HEK293 (cell line): ENCODE measurements at regions not wholly inside any gene's neighbourhood (a gene's known extent, or its start where the extent isn't known, plus 50 kb on each side); places are given as distances from the start of the nearest gene placed in this dataset.

Experiments
- CTCF ChIA-PET: fragments of 350-600 bp; formaldehyde crosslinking; extraction: SDS; loops from one replicate; lab custom pipeline; 2021; ENCODE audit warnings: antibody characterized with exemption; lab: Yijun Ruan, JAX
- POLR2A ChIA-PET: fragments of 300-600 bp; formaldehyde crosslinking; extraction: SDS; loops from one replicate; lab custom pipeline; 2020; ENCODE audit warnings: antibody characterized with exemption, inconsistent platforms; lab: Yijun Ruan, JAX
- H3K27ac ChIP-seq: fragments of 200-500 bp; sonication (Bioruptor generic); 2 replicates; pipeline ENCODE4 v1.5.1; 2014; ENCODE audit warnings: low read depth, low read length, control low read depth, inconsistent platforms; ENCODE audit errors: extremely low read depth
- H3K36me3 ChIP-seq, 2 experiments: fragments of 200-500 bp in 1 of 2; sonication (Bioruptor generic) in 1 of 2; 1 replicate in 1 of 2; 2 replicates in 1 of 2; pipeline ENCODE4 v1.5.1; 2014 to 2017; ENCODE audit warnings: inconsistent platforms in 2 of 2, low read length in 2 of 2; ENCODE audit not compliant: control insufficient read depth in 2 of 2, insufficient read depth in 1 of 2
- H3K4me1 ChIP-seq: fragments of 200-500 bp; sonication (Bioruptor generic); 2 replicates; pipeline ENCODE4 v1.5.1; 2014; ENCODE audit warnings: mild to moderate bottlenecking, low read length, inconsistent platforms; ENCODE audit not compliant: control insufficient read depth, insufficient read depth
- H3K4me3 ChIP-seq: 2 replicates; pipeline ENCODE4 v1.5.1; 2011; ENCODE audit warnings: low read depth, mild to moderate bottlenecking, control low read depth, low read length, moderate library complexity
- H3K9me3 ChIP-seq: fragments of 200-500 bp; sonication (Bioruptor generic); 2 replicates; pipeline ENCODE4 v1.5.1; 2014; ENCODE audit warnings: low read depth, low read length, inconsistent platforms; ENCODE audit not compliant: control insufficient read depth, insufficient read depth
- BCL11A ChIP-seq: fragments of 450-650 bp; formaldehyde crosslinking; IDR thresholded peaks from 2 replicates; pipeline ENCODE4 v1.5.1; 2016; ENCODE audit warnings: low read depth, missing biosample characterization, missing genetic modification characterization
- GLI2 ChIP-seq: fragments of 450-650 bp; formaldehyde crosslinking; IDR thresholded peaks from 2 replicates; pipeline ENCODE4; 2017; ENCODE audit warnings: missing biosample characterization, missing genetic modification characterization, low read depth, borderline replicate concordance
- KLF1 ChIP-seq: fragments of 450-650 bp; formaldehyde crosslinking; IDR thresholded peaks from 2 replicates; pipeline ENCODE4 v1.5.1; 2016; ENCODE audit warnings: missing biosample characterization, missing genetic modification characterization
- KLF10 ChIP-seq: fragments of 450-650 bp; IDR thresholded peaks from 2 replicates; pipeline ENCODE4 v1.5.1; 2018; ENCODE audit warnings: missing biosample characterization, mild to moderate bottlenecking, missing genetic modification characterization
- KLF17 ChIP-seq: fragments of 450-650 bp; formaldehyde crosslinking; IDR thresholded peaks from 2 replicates; pipeline ENCODE4 v1.5.1; 2016; ENCODE audit warnings: missing biosample characterization, missing genetic modification characterization
- PRDM1 ChIP-seq: fragments of 450-650 bp; formaldehyde crosslinking; IDR thresholded peaks from 2 replicates; pipeline ENCODE4; 2016; ENCODE audit warnings: missing biosample characterization, missing genetic modification characterization
- SP7 ChIP-seq: fragments of 450-650 bp; formaldehyde crosslinking; IDR thresholded peaks from 2 replicates; pipeline ENCODE4 v1.5.1; 2016; ENCODE audit warnings: missing biosample characterization, missing genetic modification characterization
- ZBTB1 ChIP-seq: fragments of 450-650 bp; formaldehyde crosslinking; IDR thresholded peaks from 2 replicates; pipeline ENCODE4 v1.5.1; 2016; ENCODE audit warnings: missing biosample characterization, missing genetic modification characterization
- ZBTB8A ChIP-seq: fragments of 450-650 bp; formaldehyde crosslinking; IDR thresholded peaks from 2 replicates; pipeline ENCODE4 v1.5.1; 2016; ENCODE audit warnings: missing biosample characterization, missing genetic modification characterization
- ZFP37 ChIP-seq: fragments of 450-650 bp; formaldehyde crosslinking; IDR thresholded peaks from 2 replicates; pipeline ENCODE4 v1.5.1; 2016; ENCODE audit warnings: missing biosample characterization, missing genetic modification characterization
- ZFP69B ChIP-seq: fragments of 450-650 bp; formaldehyde crosslinking; IDR thresholded peaks from 2 replicates; pipeline ENCODE4 v1.5.1; 2016; ENCODE audit warnings: missing biosample characterization, missing genetic modification characterization
- ZNF10 ChIP-seq: fragments of 450-650 bp; formaldehyde crosslinking; IDR thresholded peaks from 2 replicates; pipeline ENCODE4 v1.5.1; 2017; ENCODE audit warnings: missing biosample characterization, missing genetic modification characterization
- ZNF112 ChIP-seq: fragments of 450-650 bp; formaldehyde crosslinking; IDR thresholded peaks from 2 replicates; pipeline ENCODE4 v1.5.0; 2017; ENCODE audit warnings: missing biosample characterization, missing genetic modification characterization
- ZNF140 ChIP-seq: fragments of 450-650 bp; formaldehyde crosslinking; IDR thresholded peaks from 2 replicates; pipeline ENCODE4 v1.5.1; 2016; ENCODE audit warnings: missing biosample characterization, missing genetic modification characterization
- ZNF2 ChIP-seq: fragments of 450-650 bp; formaldehyde crosslinking; IDR thresholded peaks from 2 replicates; pipeline ENCODE4 v1.5.1; 2016; ENCODE audit warnings: missing biosample characterization, missing genetic modification characterization
- ZNF211 ChIP-seq: fragments of 450-650 bp; formaldehyde crosslinking; IDR thresholded peaks from 2 replicates; pipeline ENCODE4 v1.5.1; 2016; ENCODE audit warnings: low read depth, missing biosample characterization, missing genetic modification characterization
- ZNF280C ChIP-seq: fragments of 450-650 bp; formaldehyde crosslinking; IDR thresholded peaks from 2 replicates; pipeline ENCODE4 v1.5.1; 2016; ENCODE audit warnings: missing biosample characterization, missing genetic modification characterization
- ZNF302 ChIP-seq: fragments of 450-650 bp; formaldehyde crosslinking; IDR thresholded peaks from 2 replicates; pipeline ENCODE4 v1.5.1; 2016; ENCODE audit warnings: missing biosample characterization, missing genetic modification characterization, low read depth
- ZNF514 ChIP-seq: fragments of 450-650 bp; formaldehyde crosslinking; IDR thresholded peaks from 2 replicates; pipeline ENCODE4 v1.5.1; 2016; ENCODE audit warnings: missing biosample characterization, missing genetic modification characterization
- ZNF549 ChIP-seq: fragments of 450-650 bp; IDR thresholded peaks from 2 replicates; pipeline ENCODE4 v1.5.1; 2018; ENCODE audit warnings: missing biosample characterization, missing genetic modification characterization, mild to moderate bottlenecking, inconsistent platforms, moderate library complexity
- ZNF560 ChIP-seq: fragments of 450-650 bp; formaldehyde crosslinking; IDR thresholded peaks from 2 replicates; pipeline ENCODE4 v1.5.1; 2017; ENCODE audit warnings: missing biosample characterization, missing genetic modification characterization, borderline replicate concordance
- ZNF600 ChIP-seq: fragments of 450-650 bp; formaldehyde crosslinking; IDR thresholded peaks from 2 replicates; pipeline ENCODE4 v1.5.1; 2016; ENCODE audit warnings: missing biosample characterization, missing genetic modification characterization
- ZNF629 ChIP-seq: fragments of 450-650 bp; formaldehyde crosslinking; IDR thresholded peaks from 2 replicates; pipeline ENCODE4 v1.5.1; 2017; ENCODE audit warnings: missing biosample characterization, missing genetic modification characterization
- ZNF692 ChIP-seq: fragments of 450-650 bp; formaldehyde crosslinking; IDR thresholded peaks from 2 replicates; pipeline ENCODE4 v1.5.1; 2016; ENCODE audit warnings: missing biosample characterization, missing genetic modification characterization
- ZNF701 ChIP-seq: fragments of 450-650 bp; formaldehyde crosslinking; IDR thresholded peaks from 2 replicates; pipeline ENCODE4 v1.5.1; 2016; ENCODE audit warnings: missing biosample characterization, missing genetic modification characterization
- ZNF707 ChIP-seq: fragments of 450-650 bp; formaldehyde crosslinking; IDR thresholded peaks from 2 replicates; pipeline ENCODE4 v1.5.1; 2016; ENCODE audit warnings: missing biosample characterization, missing genetic modification characterization
- ZNF777 ChIP-seq: fragments of 450-650 bp; formaldehyde crosslinking; IDR thresholded peaks from 2 replicates; pipeline ENCODE4 v1.5.1; 2017; ENCODE audit warnings: missing biosample characterization, missing genetic modification characterization, borderline replicate concordance

- H3K4me3 ChIP-seq, result no peak overlapping the region
- CTCF ChIA-PET, result interaction anchor here (0.8 kb wide), 1 partner anchor 50 kb away, joined by 3 read pairs; no protein-coding TSS in a partner anchor
- no peak for TF ChIP-seq ZNF302 (tag by site-specific recombination)
- no peak for TF ChIP-seq ZBTB8A (tag by site-specific recombination)
- H3K4me1 ChIP-seq, result no peaks in the 10 kb centered on the region
- no peak overlapping the region for H3K27ac ChIP-seq
- H3K36me3 ChIP-seq, result no peaks in the 10 kb centered on the region
- POLR2A ChIA-PET, result no interaction called here
- no peaks in the 10 kb centered on the region for H3K9me3 ChIP-seq
Observed at GRCh38 chr7:47204709-47205108, 377.2 kb downstream of the TNS3 start.

GRCh38 chr7:47202146-47202783, 379.6 kb downstream of the TNS3 start:
- ChIA-PET CTCF (no interaction called here), POLR2A (no interaction called here)
- H3K27ac ChIP-seq, result no peak overlapping the region
- H3K36me3 ChIP-seq, result no peaks in the 10 kb centered on the region
- no peak for TF ChIP-seq BCL11A
- TF ChIP-seq ZFP37 (tag by site-specific recombination), result no peak
- TF ChIP-seq ZNF600 (tag by site-specific recombination), result no peak
- no peak for TF ChIP-seq ZNF514 (tag by site-specific recombination)
- TF ChIP-seq KLF1, result no peak
- TF ChIP-seq ZNF280C, result no peak
- no peak for TF ChIP-seq KLF17 (tag by site-specific recombination)
- TF ChIP-seq ZNF2 (tag by site-specific recombination), result no peak
- no peak for TF ChIP-seq ZNF707 (tag by site-specific recombination)
- TF ChIP-seq ZNF560, result no peak
- no peak overlapping the region for H3K4me3 ChIP-seq
- no peaks in the 10 kb centered on the region for H3K9me3 ChIP-seq
- no peaks in the 10 kb centered on the region for H3K4me1 ChIP-seq

GRCh38 chr7:47198159-47198558, 383.8 kb downstream of the TNS3 start:
- Histone ChIP-seq H3K4me3 (no peak overlapping the region), H3K36me3 (no peaks in the 10 kb centered on the region), H3K27ac (no peak overlapping the region), H3K4me1 (no peaks in the 10 kb centered on the region), H3K9me3 (no peaks in the 10 kb centered on the region)
- ChIA-PET CTCF (no interaction called here), POLR2A (no interaction called here)
- no peak for TF ChIP-seq ZNF10 (tag by site-specific recombination)
- no peak for TF ChIP-seq ZNF112 (tag by site-specific recombination)
- no peak for TF ChIP-seq ZNF629 (tag by site-specific recombination)
- no peak for TF ChIP-seq ZNF777 (tag by site-specific recombination)
- no peak for TF ChIP-seq ZNF692 (tag by site-specific recombination)
- no peak for TF ChIP-seq ZNF549 (tag by site-specific recombination)
- TF ChIP-seq ZNF211 (tag by site-specific recombination), result no peak
- TF ChIP-seq ZNF140 (tag by site-specific recombination), result no peak
- no peak for TF ChIP-seq KLF10 (tag by site-specific recombination)
- TF ChIP-seq SP7 (tag by site-specific recombination), result no peak
- no peak for TF ChIP-seq ZNF701 (tag by site-specific recombination)
- no peak for TF ChIP-seq ZFP69B (tag by site-specific recombination)
- TF ChIP-seq ZBTB1, result no peak
- no peak for TF ChIP-seq GLI2
- TF ChIP-seq PRDM1 (tag by site-specific recombination), result no peak
